Lower lobe of right lung (tissue), 2 donors: ENCODE measurements at regions not wholly inside any gene's neighbourhood (a gene's known extent, or its start where the extent isn't known, plus 50 kb on each side); places are given as distances from the start of the nearest gene placed in this dataset.

Experiments used
- ATAC-seq, 2 donors: fragments of 200-7000 bp; cut with Tn5 transposase; one replicate each; pipeline ENCODE4 v1.9.1; 2020 to 2022; ENCODE audit warnings: mild to moderate bottlenecking in 2 of 2, moderate library complexity in 2 of 2
- DNase-seq: peaks from one replicate; pipeline ENCODE4 v3.0.0-alpha.2; 2020
- H3K27ac ChIP-seq: fragments of 200-600 bp; one replicate; pipeline ENCODE4 v1.8.0; 2022
- H3K27me3 ChIP-seq: fragments of 200-600 bp; one replicate; pipeline ENCODE4 v1.8.0; 2022; ENCODE audit warnings: low read depth
- H3K36me3 ChIP-seq: fragments of 200-600 bp; one replicate; pipeline ENCODE4 v1.8.0; 2022; ENCODE audit warnings: mild to moderate bottlenecking
- H3K4me1 ChIP-seq: fragments of 200-600 bp; one replicate; pipeline ENCODE4 v1.8.0; 2022
- H3K4me3 ChIP-seq: fragments of 200-600 bp; one replicate; pipeline ENCODE4 v1.8.0; 2022; ENCODE audit warnings: mild to moderate bottlenecking
- H3K9me3 ChIP-seq: fragments of 200-600 bp; one replicate; pipeline ENCODE4 v1.8.0; 2022
- CTCF ChIP-seq: fragments of 200-600 bp; IDR thresholded peaks from one replicate; pipeline ENCODE4 v1.8.0; 2022; ENCODE audit warnings: antibody characterized with exemption, mild to moderate bottlenecking
- intact Hi-C: fragments of 100-400 bp; cut with DNase I; formaldehyde crosslinking; loops from one replicate; pipeline ENCODE4 v1.11.0; 2022
- donor health status: DM: no; HTN: yes; CAD: no; lungs with severe emphysema.

- no peak for TF ChIP-seq CTCF
- DNase-seq = no peak
- ATAC-seq = no peak
- Histone ChIP-seq H3K4me1 (no peaks in the 10 kb centered on the region), H3K27me3 (no peaks in the 10 kb centered on the region), H3K27ac (no peak overlapping the region), H3K9me3 (peaks cover 10% of the 10 kb centered on the region), H3K36me3 (no peaks in the 10 kb centered on the region), H3K4me3 (no peak overlapping the region)
- intact Hi-C loops = no loop called here
Measured at GRCh38 chr2:171249689-171250088, 89.0 kb upstream of the TLK1 start.

GRCh38 chr2:171247741-171248662 is 87.3 kb upstream of the TLK1 start:
- no peaks in the 10 kb centered on the region for H3K27me3 ChIP-seq
- ATAC-seq = no peak
- peaks cover 7% of the 10 kb centered on the region for H3K9me3 ChIP-seq
- H3K36me3 ChIP-seq = no peaks in the 10 kb centered on the region
- DNase-seq = no peak
- H3K4me1 ChIP-seq = no peaks in the 10 kb centered on the region
- H3K27ac ChIP-seq = no peak overlapping the region
- intact Hi-C loops = no loop called here
- no peak for TF ChIP-seq CTCF
- no peak overlapping the region for H3K4me3 ChIP-seq

DNA sequence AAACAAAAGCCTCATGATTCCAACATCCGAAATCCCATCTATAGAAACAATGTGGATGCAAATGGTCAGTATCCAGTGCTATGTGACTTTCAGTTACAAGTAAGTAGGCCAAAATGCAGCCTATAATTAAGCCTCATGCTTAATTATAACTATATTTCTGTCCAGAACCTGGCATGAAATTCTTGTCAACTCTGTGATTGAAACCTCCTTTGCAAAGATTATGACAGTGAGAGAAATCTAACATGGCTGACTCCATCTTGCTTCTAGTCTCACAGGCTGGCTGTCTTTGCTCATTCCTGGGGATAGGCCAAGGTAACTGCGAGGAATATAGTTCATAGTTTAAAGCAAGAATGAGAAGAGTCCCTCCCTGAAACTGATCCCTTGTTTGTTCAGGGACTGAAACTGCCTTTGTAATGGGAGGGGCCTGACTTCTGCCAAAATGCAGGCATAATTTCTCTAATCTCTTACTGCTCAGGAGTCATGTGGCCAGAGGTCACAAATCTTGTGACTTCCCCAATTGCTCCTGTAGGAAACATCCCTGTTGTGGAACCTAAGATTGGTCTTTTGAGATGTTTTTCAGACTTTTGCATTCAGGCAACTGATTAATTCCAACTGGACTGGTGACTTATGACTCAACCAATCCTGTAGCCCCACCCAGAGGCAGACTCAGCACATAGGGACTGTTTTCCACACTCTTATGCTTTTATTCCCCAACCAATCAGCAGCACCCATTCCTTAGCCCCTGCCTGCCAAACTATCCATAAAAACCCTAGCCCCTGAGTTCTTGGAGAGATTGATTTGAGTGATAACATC is 84.5 kb upstream of the TLK1 start:
- H3K36me3 ChIP-seq = no peaks in the 10 kb centered on the region
- H3K27ac ChIP-seq = no peak overlapping the region
- ATAC-seq (no peak), DNase-seq (no peak)
- no peaks in the 10 kb centered on the region for H3K27me3 ChIP-seq
- intact Hi-C loops = no loop called here
- H3K4me1 ChIP-seq = no peaks in the 10 kb centered on the region
- H3K9me3 ChIP-seq = peaks cover 7% of the 10 kb centered on the region
- H3K4me3 ChIP-seq = no peak overlapping the region
- no peak for TF ChIP-seq CTCF

- H3K9me3 ChIP-seq = peaks cover 7% of the 10 kb centered on the region
- no peaks in the 10 kb centered on the region for H3K36me3 ChIP-seq
- no peaks in the 10 kb centered on the region for H3K4me1 ChIP-seq
- ATAC-seq (peak in 1 of 2 donors; percentile 26), DNase-seq (no peak)
- H3K4me3 ChIP-seq = no peak overlapping the region
- H3K27ac ChIP-seq = no peak overlapping the region
- TF ChIP-seq CTCF = no peak
- no peaks in the 10 kb centered on the region for H3K27me3 ChIP-seq
- intact Hi-C loops = no loop called here
Measured at GRCh38 chr2:171244466-171244969, 83.8 kb upstream of the TLK1 start.

DNA sequence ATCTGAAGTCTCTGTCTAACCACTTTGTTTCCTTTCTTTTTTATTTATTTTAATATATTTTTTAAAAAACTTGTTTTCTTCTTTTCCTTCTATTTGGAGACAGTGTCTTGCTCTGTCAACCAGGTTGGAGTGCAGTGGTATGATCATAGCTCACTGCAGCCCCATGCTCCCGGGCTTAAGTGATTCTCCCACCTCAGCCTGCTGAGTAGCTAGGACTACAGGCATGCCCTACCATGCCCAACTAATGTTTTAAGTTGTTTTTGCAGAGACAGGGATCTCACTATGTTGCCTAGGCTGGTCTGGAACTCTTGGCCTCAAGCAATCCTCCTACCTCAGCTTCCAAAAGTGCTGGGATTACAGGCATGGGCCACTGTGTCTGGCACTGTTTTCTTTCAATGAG is 81.1 kb upstream of the TLK1 start:
- H3K4me3 ChIP-seq = no peak overlapping the region
- DNase-seq = no peak
- no peaks in the 10 kb centered on the region for H3K27me3 ChIP-seq
- no peak for TF ChIP-seq CTCF
- intact Hi-C loops = no loop called here
- ATAC-seq = no peak
- no peak overlapping the region for H3K27ac ChIP-seq
- no peaks in the 10 kb centered on the region for H3K36me3 ChIP-seq
- peaks cover 7% of the 10 kb centered on the region for H3K9me3 ChIP-seq
- no peaks in the 10 kb centered on the region for H3K4me1 ChIP-seq
